ENCODE measurements at regions not wholly inside any gene's neighbourhood (a gene's known extent, or its start where the extent isn't known, plus 50 kb on each side); places are given as distances from the start of the nearest gene placed in this dataset.

GRCh38 chr20:57970856-57971255 is 257.6 kb downstream of the ANKRD60 start:
- DNase-seq (ENCODE audit: low read depth): no peak

- no peak for DNase-seq (ENCODE audit: low read depth)
Measured at GRCh38 chr20:57970116-57970515, 258.3 kb downstream of the ANKRD60 start.

GRCh38 chr20:57968120-57968519 is 258.3 kb upstream of the PMEPA1 start:
- no peak for DNase-seq (ENCODE audit: low read depth)

- no peak for DNase-seq (ENCODE audit: low read depth)
Measured at GRCh38 chr20:57967364-57967763, 257.5 kb upstream of the PMEPA1 start.

- no peak for DNase-seq (ENCODE audit: low read depth)
Measured at GRCh38 chr20:57966620-57967019, 256.8 kb upstream of the PMEPA1 start.

GRCh38 chr20:57965441-57965840 is 255.6 kb upstream of the PMEPA1 start:
- DNase-seq (ENCODE audit: low read depth): no peak

- no peak for DNase-seq (ENCODE audit: low read depth)
Measured at GRCh38 chr20:57964011-57964862, 254.4 kb upstream of the PMEPA1 start.

GRCh38 chr20:57960803-57961575 is 251.2 kb upstream of the PMEPA1 start:
- no peak for DNase-seq (ENCODE audit: low read depth)

GRCh38 chr20:57959589-57959988 is 249.8 kb upstream of the PMEPA1 start:
- no peak for DNase-seq (ENCODE audit: low read depth)

- no peak for DNase-seq (ENCODE audit: low read depth)
Measured at GRCh38 chr20:57959018-57959417, 249.2 kb upstream of the PMEPA1 start.

GRCh38 chr20:57958050-57958420 is 248.2 kb upstream of the PMEPA1 start:
- DNase-seq (ENCODE audit: low read depth): no peak

GRCh38 chr20:57957411-57958049 is 247.7 kb upstream of the PMEPA1 start:
- DNase-seq (ENCODE audit: low read depth): no peak

GRCh38 chr20:57953638-57954037 is 243.8 kb upstream of the PMEPA1 start:
- DNase-seq (ENCODE audit: low read depth): no peak

GRCh38 chr20:57952136-57952535 is 242.3 kb upstream of the PMEPA1 start:
- no peak for DNase-seq (ENCODE audit: low read depth)

- DNase-seq (ENCODE audit: low read depth): no peak
Measured at GRCh38 chr20:57951549-57951948, 241.7 kb upstream of the PMEPA1 start.

GRCh38 chr20:57950764-57951485 is 241.1 kb upstream of the PMEPA1 start:
- no peak for DNase-seq (ENCODE audit: low read depth)

GRCh38 chr20:57948180-57948955 is 238.6 kb upstream of the PMEPA1 start:
- no peak for DNase-seq (ENCODE audit: low read depth)

- no peak for DNase-seq (ENCODE audit: low read depth)
Measured at GRCh38 chr20:57947421-57948179, 237.8 kb upstream of the PMEPA1 start.

GRCh38 chr20:57946559-57947315 is 236.9 kb upstream of the PMEPA1 start:
- no peak for DNase-seq (ENCODE audit: low read depth)

GRCh38 chr20:57944988-57945387 is 235.2 kb upstream of the PMEPA1 start:
- no peak for DNase-seq (ENCODE audit: low read depth)

All from amniotic epithelial cell (primary cell).